H1 (cell line): ENCODE measurements at regions not wholly inside any gene's neighbourhood (a gene's known extent, or its start where the extent isn't known, plus 50 kb on each side); places are given as distances from the start of the nearest gene placed in this dataset.

ENCODE experiments used
- CTCF ChIA-PET: fragments of 300-600 bp; sonication (Branson Sonifier 250); formaldehyde crosslinking; loops from one replicate; lab custom pipeline; 2021; ENCODE audit not compliant: partially characterized antibody; lab: Charles Lee
- POLR2A ChIA-PET: fragments of 300-600 bp; sonication (Branson Sonifier 250); formaldehyde crosslinking; loops from one replicate; lab custom pipeline; 2021; ENCODE audit warnings: inconsistent platforms; ENCODE audit not compliant: partially characterized antibody; lab: Charles Lee
- DNase-seq, 2 experiments: peaks; one replicate each; pipeline versions ENCODE4 v3.0.0 to v3.0.0-alpha.2; 2010 to 2022; ENCODE audit warnings: low spot score in 2 of 2, low read depth in 1 of 2, mixed read lengths in 1 of 2
- FAIRE-seq: peaks from 2 replicates; lab custom pipeline; 2011; peaks lifted over from hg19 to GRCh38; lab: Jason Lieb, UNC
- H2AFZ ChIP-seq: 2 replicates; pipeline ENCODE4 v1.8.1; 2012; ENCODE audit warnings: low read length, inconsistent platforms
- H2AK5ac ChIP-seq: 2 replicates; pipeline ENCODE4 v1.6.1; 2013; ENCODE audit warnings: low read depth, low read length
- H2BK120ac ChIP-seq: replicated peaks from 2 replicates; pipeline ENCODE3; 2013; ENCODE audit warnings: low read depth, low read length, inconsistent platforms
- H2BK12ac ChIP-seq: 2 replicates; pipeline ENCODE4 v1.6.1; 2013; ENCODE audit warnings: low read depth, low read length
- H2BK15ac ChIP-seq: 2 replicates; pipeline ENCODE4 v1.6.1; 2013; ENCODE audit warnings: low read length
- H2BK20ac ChIP-seq: 2 replicates; pipeline ENCODE4 v1.6.1; 2013; ENCODE audit warnings: low read length
- H2BK5ac ChIP-seq: 2 replicates; pipeline ENCODE4 v1.6.1; 2013; ENCODE audit warnings: low read depth, low read length
- H3K14ac ChIP-seq: 2 replicates; pipeline ENCODE4 v1.6.1; 2013; ENCODE audit warnings: inconsistent platforms; ENCODE audit not compliant: insufficient read length
- H3K18ac ChIP-seq: 2 replicates; pipeline ENCODE4 v1.6.1; 2013; ENCODE audit warnings: low read length; ENCODE audit errors: extremely low read depth
- H3K23ac ChIP-seq: 2 replicates; pipeline ENCODE4 v1.6.1; 2013; ENCODE audit warnings: inconsistent platforms; ENCODE audit not compliant: insufficient read length
- H3K23me2 ChIP-seq: 2 replicates; pipeline ENCODE4 v1.6.1; 2013; ENCODE audit warnings: low read depth, low read length
- H3K27ac ChIP-seq: 2 replicates; pipeline ENCODE4 v1.6.1; 2011; ENCODE audit warnings: low read depth, low read length, inconsistent platforms
- H3K27me3 ChIP-seq, 4 experiments: replicated peaks in 1 of 4; 1 replicate in 1 of 4; 2 replicates in 3 of 4; pipeline versions ENCODE4 v1.6.1 to v1.8.1; 2011 to 2013; ENCODE audit warnings: low read length in 3 of 4, mild to moderate bottlenecking in 3 of 4, inconsistent platforms in 2 of 4, mixed read lengths in 2 of 4, moderate library complexity in 1 of 4; ENCODE audit not compliant: control insufficient read depth in 3 of 4, insufficient read depth in 3 of 4; ENCODE audit errors: extremely low read depth in 1 of 4
- H3K36me3 ChIP-seq, 4 experiments: 2 replicates each; pipeline versions ENCODE4 v1.6.1 to v1.8.1; 2011 to 2013; ENCODE audit warnings: mild to moderate bottlenecking in 4 of 4, low read length in 3 of 4, moderate library complexity in 2 of 4, control low read depth in 1 of 4, inconsistent platforms in 1 of 4; ENCODE audit not compliant: insufficient read depth in 4 of 4, control insufficient read depth in 2 of 4
- H3K4ac ChIP-seq: replicated peaks from 2 replicates; pipeline ENCODE3; 2013; ENCODE audit warnings: low read length, low read depth, mixed read lengths, inconsistent platforms; ENCODE audit not compliant: insufficient read length
- H3K4me1 ChIP-seq, 4 experiments: replicated peaks in 1 of 4; 1 replicate in 1 of 4; 2 replicates in 3 of 4; pipeline versions ENCODE4 v1.6.1 to v1.8.1; 2011 to 2013; ENCODE audit warnings: low read length in 3 of 4, inconsistent platforms in 2 of 4, mixed read lengths in 1 of 4; ENCODE audit not compliant: insufficient read depth in 4 of 4, control insufficient read depth in 3 of 4
- H3K4me2 ChIP-seq, 2 experiments: 2 replicates each; pipeline versions ENCODE4 v1.6.1 to v1.8.1; 2011 to 2013; ENCODE audit warnings: low read depth in 2 of 2, low read length in 2 of 2, control low read depth in 1 of 2, inconsistent platforms in 1 of 2, mild to moderate bottlenecking in 1 of 2; ENCODE audit not compliant: insufficient read depth in 1 of 2
- H3K4me3 ChIP-seq, 4 experiments: fragments of 200-600, 300-600 bp in 1 of 4; sonication (generic), shearing (Covaris generic), sonication (Bioruptor Twin) in 1 of 4; 2 replicates each; pipeline versions ENCODE4 v1.5.1 to v1.8.1; 2011 to 2016; ENCODE audit warnings: low read length in 4 of 4, low read depth in 3 of 4, control low read depth in 2 of 4, inconsistent platforms in 2 of 4, mild to moderate bottlenecking in 2 of 4, mixed read lengths in 1 of 4, moderate library complexity in 1 of 4; ENCODE audit not compliant: insufficient read depth in 2 of 4; ENCODE audit errors: extremely low read depth in 1 of 4
- H3K56ac ChIP-seq: replicated peaks from 2 replicates; pipeline ENCODE3; 2013; ENCODE audit warnings: low read depth, mild to moderate bottlenecking, mixed read lengths, low read length, inconsistent platforms; ENCODE audit not compliant: insufficient read length
- H3K79me1 ChIP-seq: 2 replicates; pipeline ENCODE4 v1.6.1; 2013; ENCODE audit warnings: low read depth, low read length, control low read depth
- H3K79me2 ChIP-seq, 2 experiments: 2 replicates each; pipeline versions ENCODE4 v1.6.1 to v1.8.1; 2012 to 2013; ENCODE audit warnings: low read length in 2 of 2, mild to moderate bottlenecking in 2 of 2, inconsistent platforms in 1 of 2; ENCODE audit not compliant: insufficient read depth in 2 of 2, control insufficient read depth in 1 of 2
- H3K9ac ChIP-seq, 4 experiments: replicated peaks in 1 of 4; 1 replicate in 1 of 4; 2 replicates in 3 of 4; pipeline versions ENCODE4 v1.6.1 to v1.8.1; 2011 to 2013; ENCODE audit warnings: low read depth in 3 of 4, low read length in 3 of 4, control low read depth in 2 of 4, mild to moderate bottlenecking in 2 of 4, moderate library complexity in 2 of 4, inconsistent platforms in 1 of 4; ENCODE audit errors: extremely low read depth in 1 of 4
- H3K9me3 ChIP-seq, 2 experiments: 2 replicates each; pipeline versions ENCODE4 v1.6.1 to v1.8.1; 2012 to 2013; ENCODE audit warnings: mild to moderate bottlenecking in 2 of 2, moderate library complexity in 2 of 2, control low read depth in 1 of 2, inconsistent platforms in 1 of 2, low read depth in 1 of 2, low read length in 1 of 2, mixed read lengths in 1 of 2; ENCODE audit not compliant: insufficient read depth in 2 of 2
- H4K20me1 ChIP-seq, 2 experiments: replicated peaks in 1 of 2; 2 replicates each; pipeline versions ENCODE3 to v1.8.1; 2011 to 2013; ENCODE audit warnings: inconsistent platforms in 2 of 2, low read length in 2 of 2, mild to moderate bottlenecking in 1 of 2; ENCODE audit not compliant: insufficient read depth in 2 of 2, control insufficient read depth in 1 of 2
- H4K5ac ChIP-seq: 2 replicates; pipeline ENCODE4 v1.6.1; 2013; ENCODE audit warnings: low read length, low read depth, mixed read lengths, inconsistent platforms; ENCODE audit not compliant: insufficient read length
- H4K8ac ChIP-seq: 2 replicates; pipeline ENCODE4 v1.8.0; 2013; ENCODE audit warnings: mild to moderate bottlenecking, moderate library complexity, low read length, inconsistent platforms; ENCODE audit not compliant: insufficient read depth; ENCODE audit errors: extremely low read depth
- H4K91ac ChIP-seq: replicated peaks from 2 replicates; pipeline ENCODE3; 2013; ENCODE audit warnings: low read length, mixed read lengths, inconsistent platforms; ENCODE audit not compliant: insufficient read length
- CHD1 ChIP-seq: IDR thresholded peaks from 2 replicates; pipeline ENCODE4 v1.6.1; 2012; ENCODE audit warnings: low read depth, low read length, improper control_type of control experiment
- EP300 ChIP-seq, 2 experiments: IDR thresholded peaks; 1 replicate in 1 of 2; 2 replicates in 1 of 2; pipeline ENCODE4 v1.6.1; 2011 to 2012; ENCODE audit warnings: low read depth in 2 of 2, low read length in 2 of 2, mild to moderate bottlenecking in 2 of 2, borderline replicate concordance in 1 of 2, inconsistent platforms in 1 of 2, moderate library complexity in 1 of 2
- EZH2 ChIP-seq: fragments of 200-600 bp; sonication (generic); IDR thresholded peaks from 2 replicates; pipeline ENCODE4 v1.7.1; 2012; ENCODE audit warnings: low read depth, mild to moderate bottlenecking, moderate library complexity, low read length, inconsistent platforms; ENCODE audit not compliant: severe bottlenecking
- JUND ChIP-seq: IDR thresholded peaks from 2 replicates; pipeline ENCODE4 v1.6.1; 2011; ENCODE audit warnings: mild to moderate bottlenecking, improper control_type of control experiment, low read length
- RXRA ChIP-seq: IDR thresholded peaks from 2 replicates; pipeline ENCODE4 v1.6.1; 2011; ENCODE audit warnings: low read depth, mild to moderate bottlenecking, low read length, moderate library complexity; ENCODE audit not compliant: insufficient read depth
- SIX5 ChIP-seq: IDR thresholded peaks from 2 replicates; pipeline ENCODE4 v1.6.1; 2011; ENCODE audit warnings: mild to moderate bottlenecking, low read depth, low read length
- TEAD4 ChIP-seq: IDR thresholded peaks from 2 replicates; pipeline ENCODE4 v1.6.1; 2012; ENCODE audit warnings: low read depth, low read length, inconsistent platforms, mixed read lengths
- WGBS, 2 experiments: shearing (Covaris generic) in 1 of 2; methylation state at CpG; one replicate each; pipeline versions ENCODE4 v1.1.6 to v1.1.7; 2013 to 2015; ENCODE audit warnings: low lambda C conversion rate in 2 of 2, mixed read lengths in 2 of 2, inconsistent platforms in 1 of 2, low coverage in 1 of 2, missing lambda C conversion rate in 1 of 2; ENCODE audit not compliant: insufficient replicate concordance in 2 of 2, insufficient coverage in 1 of 2, insufficient read length in 1 of 2; ENCODE audit errors: extremely low coverage in 1 of 2, missing lambda C conversion rate in 1 of 2; 5-methylcytosine and 5-hydroxymethylcytosine counted together
- TF ChIP-seq, protein P1 (sequence below): IDR thresholded peaks from 2 replicates; pipeline ENCODE4 v1.6.1; 2012; ENCODE audit warnings: inconsistent platforms

DNA sequence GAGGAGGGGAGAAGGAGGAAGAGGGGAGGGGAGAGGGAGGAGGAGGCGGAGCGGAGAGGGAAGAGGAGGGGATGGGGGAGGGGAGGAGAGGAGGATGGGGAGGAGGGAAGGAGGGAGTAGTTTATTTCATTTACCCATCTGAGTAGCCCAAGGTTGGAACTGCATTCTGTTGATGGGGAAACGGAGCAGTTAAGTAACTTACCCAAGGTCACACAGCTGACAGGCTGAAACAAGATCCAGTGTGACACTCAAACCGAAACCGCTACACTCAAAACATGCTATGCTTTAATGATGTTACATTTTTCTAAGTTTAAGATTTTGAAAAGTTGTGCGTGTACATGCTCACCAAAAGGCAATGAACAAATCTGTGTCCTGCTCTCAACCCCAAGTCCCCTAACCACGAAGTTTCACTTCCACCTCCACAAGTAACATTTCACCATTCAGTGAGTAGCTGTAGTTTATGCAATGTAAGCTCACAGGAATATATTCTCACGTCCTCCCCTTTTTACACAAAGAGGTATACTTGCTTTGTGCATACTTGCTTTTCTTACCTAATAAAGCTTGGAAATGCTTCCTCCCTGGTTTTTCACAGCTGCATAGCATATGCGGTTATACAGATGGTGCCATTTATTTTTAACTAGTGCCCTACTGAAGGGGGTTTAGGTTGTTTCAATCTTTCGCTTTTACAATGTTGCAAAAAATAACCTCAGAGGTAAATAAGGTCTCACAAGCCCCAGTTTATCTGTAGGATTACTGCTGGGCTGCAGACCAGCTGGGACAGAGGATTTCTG, 275.3 kb downstream of the PARN start:
- H3K23me2 ChIP-seq, result no peaks in the 10 kb centered on the region
- 68 to 76% methylated on average over 2 to 8 of the region's 10 CpGs for WGBS, 2 experiments
- FAIRE-seq, result no peak
- H3K56ac ChIP-seq, result no peak overlapping the region
- H2BK5ac ChIP-seq, result 0 out of 2 replicates have a peak overlapping the region, but pooled peaks have one; percentile 26
- H2BK120ac ChIP-seq, result no peak overlapping the region
- no peaks in the 10 kb centered on the region for H3K36me3 ChIP-seq
- H3K9ac ChIP-seq, result no peak overlapping the region
- no peak overlapping the region for H3K4me3 ChIP-seq
- no peak overlapping the region for H2AFZ ChIP-seq
- H3K18ac ChIP-seq, result no peak overlapping the region
- no peak overlapping the region for H3K27ac ChIP-seq
- H3K4me1 ChIP-seq, result peaks cover 2 to 12% (median 5%) of the 10 kb centered on the region in 4 experiments; a peak in 4 of 7 replicates
- H3K9me3 ChIP-seq, result no peaks in the 10 kb centered on the region
- POLR2A ChIA-PET, result interaction anchor here (0.9 to 1.3 kb wide), 2 partner anchors 12 to 53 kb away, joined by 3 read pairs; no protein-coding TSS in a partner anchor
- H2BK20ac ChIP-seq, result peak overlapping the region; percentile 38
- H3K4ac ChIP-seq, result no peak overlapping the region
- H3K4me2 ChIP-seq, result no peak overlapping the region
- H3K79me1 ChIP-seq, result no peaks in the 10 kb centered on the region
- H4K5ac ChIP-seq, result no peak overlapping the region
- H3K79me2 ChIP-seq, result no peaks in the 10 kb centered on the region
- H4K20me1 ChIP-seq, result no peaks in the 10 kb centered on the region
- H2BK12ac ChIP-seq, result no peak overlapping the region
- H2BK15ac ChIP-seq, result peak overlapping the region; percentile 73; the same call in 1 of the 2 replicates
- TF ChIP-seq TEAD4, result no peak
- TF ChIP-seq, protein P1, sequence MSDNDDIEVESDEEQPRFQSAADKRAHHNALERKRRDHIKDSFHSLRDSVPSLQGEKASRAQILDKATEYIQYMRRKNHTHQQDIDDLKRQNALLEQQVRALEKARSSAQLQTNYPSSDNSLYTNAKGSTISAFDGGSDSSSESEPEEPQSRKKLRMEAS, result no peak
- no peak for TF ChIP-seq EP300 (IDR thresholded peaks at IDR 0.05; ENCODE audit: borderline replicate concordance in 1 of 2, low read depth in 2 of 2, low read length in 2 of 2)
- no peak for TF ChIP-seq CHD1
- no peak for TF ChIP-seq RXRA
- TF ChIP-seq SIX5, result no peak
- TF ChIP-seq EZH2, result no peak
- TF ChIP-seq JUND, result no peak
- TF ChIP-seq, all 59 proteins: peak for 0
- Histone ChIP-seq H3K23ac (no peak overlapping the region), H4K8ac (no peak overlapping the region), H4K91ac (no peak overlapping the region), H3K14ac (no peak overlapping the region), H2AK5ac (no peak overlapping the region), H3K27me3 (no peaks in the 10 kb centered on the region)
- CTCF ChIA-PET, result interaction anchor here (0.9 to 1.1 kb wide), 2 partner anchors 15 to 45 kb away, joined by 3 to 4 read pairs; no protein-coding TSS in a partner anchor
- DNase-seq, result no peak
